WTC11 (cell line): ENCODE measurements at regions not wholly inside any gene's neighbourhood (a gene's known extent, or its start where the extent isn't known, plus 50 kb on each side); places are given as distances from the start of the nearest gene placed in this dataset.

Experiments
- ATF3 ChIP-seq: sonication (generic); formaldehyde crosslinking; conservative IDR thresholded peaks from 2 replicates; pipeline ENCODE4 v1.8.1; 2022; ENCODE audit warnings: mild to moderate bottlenecking, missing genetic modification reagents
- CTCF ChIP-seq: fragments of 200-600 bp; IDR thresholded peaks from 2 replicates; pipeline ENCODE4 v1.8.0; 2022; ENCODE audit warnings: antibody characterized with exemption
- ZBTB21 ChIP-seq: sonication (generic); formaldehyde crosslinking; IDR thresholded peaks from 2 replicates; pipeline ENCODE4 v1.8.1; 2023; ENCODE audit warnings: mild to moderate bottlenecking, missing genetic modification reagents, borderline replicate concordance
- ZNF317 ChIP-seq: sonication (generic); formaldehyde crosslinking; IDR thresholded peaks from 2 replicates; pipeline ENCODE4 v1.8.1; 2023; ENCODE audit warnings: low read depth, mild to moderate bottlenecking, moderate library complexity, missing genetic modification reagents, borderline replicate concordance
- ZNF423 ChIP-seq: fragments of 250-450 bp; sonication (Bioruptor Pico); IDR thresholded peaks from 2 replicates; pipeline ENCODE4 v2.1.2; 2022; ENCODE audit warnings: mild to moderate bottlenecking, moderate library complexity
- TF ChIP-seq, protein P1 (sequence below): sonication (generic); formaldehyde crosslinking; IDR thresholded peaks from 2 replicates; pipeline ENCODE4 v1.8.1; 2023; ENCODE audit warnings: mild to moderate bottlenecking, missing genetic modification reagents

DNA sequence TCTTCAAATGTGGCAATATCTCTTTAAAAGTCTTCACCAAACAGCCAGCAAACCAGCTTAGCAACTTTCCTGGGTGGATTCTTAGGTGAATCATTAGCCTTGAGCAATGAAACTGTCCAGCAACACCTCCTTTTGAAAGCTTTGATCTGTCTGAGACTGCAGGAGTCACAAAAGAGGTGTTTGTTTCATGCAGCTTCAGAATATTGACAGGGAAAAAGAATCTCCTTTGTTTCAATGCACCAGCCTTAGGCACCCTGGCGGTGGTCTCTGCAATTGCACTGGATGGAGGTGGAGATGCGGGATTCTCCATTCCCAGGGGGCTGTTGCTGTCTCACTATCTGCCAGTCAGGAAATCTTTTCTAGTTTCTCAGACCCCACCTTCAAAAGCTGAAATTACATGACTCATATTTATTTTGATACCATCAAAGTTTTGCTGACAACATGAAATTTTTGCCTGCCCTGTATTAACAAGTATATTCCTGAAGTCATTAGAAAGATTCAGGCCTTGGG lies 76.0 kb upstream of the DSG1 start:
- TF ChIP-seq CTCF (peak; percentile 82), ATF3 (no peak), ZNF317 (no peak), ZBTB21 (no peak), ZNF423 (CRISPR knock-in tag) (no peak)
- TF ChIP-seq, protein P1, sequence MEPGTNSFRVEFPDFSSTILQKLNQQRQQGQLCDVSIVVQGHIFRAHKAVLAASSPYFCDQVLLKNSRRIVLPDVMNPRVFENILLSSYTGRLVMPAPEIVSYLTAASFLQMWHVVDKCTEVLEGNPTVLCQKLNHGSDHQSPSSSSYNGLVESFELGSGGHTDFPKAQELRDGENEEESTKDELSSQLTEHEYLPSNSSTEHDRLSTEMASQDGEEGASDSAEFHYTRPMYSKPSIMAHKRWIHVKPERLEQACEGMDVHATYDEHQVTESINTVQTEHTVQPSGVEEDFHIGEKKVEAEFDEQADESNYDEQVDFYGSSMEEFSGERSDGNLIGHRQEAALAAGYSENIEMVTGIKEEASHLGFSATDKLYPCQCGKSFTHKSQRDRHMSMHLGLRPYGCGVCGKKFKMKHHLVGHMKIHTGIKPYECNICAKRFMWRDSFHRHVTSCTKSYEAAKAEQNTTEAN (CRISPR knock-in tag): no peak
